HG03469 (cell line): ENCODE measurements at regions not wholly inside any gene's neighbourhood (a gene's known extent, or its start where the extent isn't known, plus 50 kb on each side); places are given as distances from the start of the nearest gene placed in this dataset.

Experiments used
- ATAC-seq: cut with Tn5 transposase; IDR thresholded peaks from one replicate; pipeline ENCODE4 v1.9.1; 2021; ENCODE audit warnings: mild to moderate bottlenecking, moderate library complexity, moderate number of reproducible peaks; ENCODE audit not compliant: unreplicated experiment

DNA sequence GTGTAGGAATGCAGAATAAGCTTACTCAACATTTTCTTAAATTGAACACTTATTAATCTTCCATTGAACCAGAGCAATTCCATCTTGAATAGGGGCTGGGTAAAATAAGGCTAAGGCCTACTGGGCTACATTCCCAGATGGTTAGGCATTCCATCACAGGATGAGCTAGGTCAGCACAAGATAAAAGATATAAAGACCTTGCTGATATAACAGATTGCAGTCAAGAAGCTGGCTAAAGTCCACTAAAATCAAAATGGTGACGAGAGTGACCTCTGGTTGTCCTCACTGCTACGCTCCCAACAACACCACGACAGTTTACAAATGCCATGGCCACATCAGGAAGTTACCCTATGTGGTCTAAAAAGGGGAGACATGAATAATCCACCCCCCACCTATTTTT is 156.1 kb downstream of the NXNL2 start:
- no peak for ATAC-seq

DNA sequence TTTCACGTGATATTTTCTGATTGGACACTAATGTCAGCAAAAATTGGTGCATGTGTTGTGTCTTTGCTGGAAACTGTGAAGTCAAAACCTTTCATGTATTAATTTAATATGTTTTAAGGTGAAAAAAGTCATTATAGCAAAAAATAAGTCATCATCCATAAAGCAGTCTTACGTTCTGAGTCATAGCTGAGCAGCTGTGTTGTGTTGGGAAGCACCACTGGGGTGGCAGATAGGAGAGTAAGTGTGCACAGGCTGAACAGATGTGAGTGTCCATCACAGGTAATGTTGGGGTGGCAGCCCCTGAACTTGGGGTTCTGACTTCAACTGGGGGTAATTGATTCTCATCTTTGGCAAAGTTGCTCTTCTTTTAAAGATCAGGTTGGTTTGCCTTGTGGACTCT is 156.8 kb downstream of the NXNL2 start:
- ATAC-seq = no peak

DNA sequence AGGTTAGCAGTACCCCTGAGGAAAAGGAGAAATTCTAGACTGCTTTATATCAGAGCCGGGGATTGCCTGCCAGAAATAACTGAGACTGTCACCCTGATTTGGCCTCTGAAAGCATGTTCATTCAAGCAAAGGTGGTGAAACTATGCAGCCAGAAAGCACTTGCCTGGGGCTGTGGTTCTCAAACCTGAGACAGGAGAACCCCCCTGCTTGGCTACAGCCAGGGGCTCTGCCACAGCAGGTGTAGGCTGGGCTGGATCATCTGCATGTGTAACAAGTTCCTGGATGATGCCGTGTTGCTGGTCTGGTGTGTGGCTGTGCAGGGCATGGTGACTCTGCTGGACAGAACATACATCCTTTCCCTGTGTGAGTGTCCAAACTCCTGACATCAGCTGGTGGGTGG is 157.8 kb downstream of the NXNL2 start:
- ATAC-seq = no peak

DNA sequence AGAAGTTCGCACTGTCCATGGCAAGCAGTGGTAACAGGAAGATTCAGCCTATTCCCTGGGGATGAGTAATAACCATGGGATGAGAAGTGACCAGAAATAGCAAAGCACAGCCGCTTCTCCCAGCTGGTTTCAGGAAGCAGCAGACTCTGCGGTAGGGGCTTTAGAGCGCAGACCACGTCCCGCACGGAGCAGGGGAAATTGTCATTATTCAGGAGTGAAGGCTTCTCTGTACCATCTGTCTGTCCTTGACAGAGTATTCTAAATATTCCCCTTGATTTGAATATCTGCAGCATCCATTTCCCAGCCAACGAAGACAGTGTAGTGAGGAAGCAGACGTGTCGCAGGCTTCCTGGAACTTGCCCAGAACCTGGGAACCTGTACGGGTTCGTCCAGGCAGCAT is 159.6 kb downstream of the NXNL2 start:
- no peak for ATAC-seq

DNA sequence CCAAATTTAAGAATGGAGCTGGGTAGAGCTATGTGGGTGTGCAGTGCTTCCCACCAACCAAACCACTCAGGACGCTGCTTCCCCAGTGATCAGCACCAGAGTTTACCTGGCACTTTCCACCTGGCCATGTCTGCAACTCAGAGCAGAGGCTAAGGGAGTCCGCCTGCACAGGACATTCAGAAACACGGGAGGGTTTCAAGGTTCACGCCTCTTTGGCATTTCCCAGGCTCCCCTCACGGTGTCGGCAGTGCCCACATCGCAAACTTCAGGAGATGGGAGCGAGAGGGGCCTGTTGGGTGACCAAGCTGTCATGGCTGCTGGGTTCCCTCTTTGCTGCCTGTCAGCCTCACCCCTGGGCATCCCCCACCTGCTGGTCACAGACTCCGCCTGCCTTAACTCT is 161.5 kb downstream of the NXNL2 start:
- ATAC-seq = no peak

DNA sequence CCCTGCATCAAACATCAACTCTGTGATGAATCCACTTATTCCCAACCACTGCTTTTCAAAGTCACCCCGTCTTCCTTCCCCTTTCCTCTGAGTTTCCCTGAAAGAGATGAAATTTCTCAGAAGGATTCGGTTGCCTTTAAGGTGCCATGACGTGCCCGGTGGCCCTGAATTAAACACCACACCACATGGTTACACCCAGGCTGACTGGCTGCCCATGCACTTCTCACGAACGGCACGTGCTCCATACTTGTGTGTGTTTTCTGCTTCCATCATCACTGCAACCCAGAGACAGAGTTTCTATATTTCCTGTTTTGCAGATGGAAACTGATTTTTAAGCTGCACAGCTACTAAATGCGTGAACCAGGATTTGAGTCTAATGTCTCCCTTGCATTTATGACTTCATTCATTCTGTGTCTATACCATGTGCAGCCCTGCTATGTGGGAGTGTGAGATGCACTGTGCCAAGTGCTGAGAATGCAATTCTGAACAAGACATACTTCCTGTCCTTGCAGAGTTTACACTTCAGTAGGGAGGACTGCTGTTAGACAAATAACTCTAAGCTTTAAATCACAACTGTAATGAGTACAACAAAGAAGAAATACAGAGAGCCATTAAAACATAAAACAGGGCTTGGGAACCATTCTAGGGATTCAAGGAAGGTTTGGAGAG is 162.9 kb downstream of the NXNL2 start:
- ATAC-seq = no peak

DNA sequence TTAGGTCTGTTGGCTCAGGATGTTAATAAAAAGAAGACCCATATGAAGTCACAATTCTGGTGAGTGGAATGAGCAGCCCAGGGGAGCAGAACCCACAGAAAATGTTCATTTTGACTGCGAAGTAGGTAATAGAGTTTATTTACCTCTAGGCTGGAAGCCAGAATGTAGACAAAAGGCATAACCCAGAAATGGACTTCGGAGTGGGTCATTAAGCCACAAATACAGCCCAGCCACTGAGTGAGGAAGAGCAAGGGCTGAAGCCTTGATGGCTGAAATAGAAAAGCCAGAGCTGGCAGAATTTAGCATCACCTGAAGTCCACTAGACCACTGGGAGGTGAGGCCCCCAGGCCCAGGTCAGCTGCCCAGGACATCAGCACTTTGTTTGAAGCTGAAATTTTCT is 168.0 kb downstream of the NXNL2 start:
- no peak for ATAC-seq

DNA sequence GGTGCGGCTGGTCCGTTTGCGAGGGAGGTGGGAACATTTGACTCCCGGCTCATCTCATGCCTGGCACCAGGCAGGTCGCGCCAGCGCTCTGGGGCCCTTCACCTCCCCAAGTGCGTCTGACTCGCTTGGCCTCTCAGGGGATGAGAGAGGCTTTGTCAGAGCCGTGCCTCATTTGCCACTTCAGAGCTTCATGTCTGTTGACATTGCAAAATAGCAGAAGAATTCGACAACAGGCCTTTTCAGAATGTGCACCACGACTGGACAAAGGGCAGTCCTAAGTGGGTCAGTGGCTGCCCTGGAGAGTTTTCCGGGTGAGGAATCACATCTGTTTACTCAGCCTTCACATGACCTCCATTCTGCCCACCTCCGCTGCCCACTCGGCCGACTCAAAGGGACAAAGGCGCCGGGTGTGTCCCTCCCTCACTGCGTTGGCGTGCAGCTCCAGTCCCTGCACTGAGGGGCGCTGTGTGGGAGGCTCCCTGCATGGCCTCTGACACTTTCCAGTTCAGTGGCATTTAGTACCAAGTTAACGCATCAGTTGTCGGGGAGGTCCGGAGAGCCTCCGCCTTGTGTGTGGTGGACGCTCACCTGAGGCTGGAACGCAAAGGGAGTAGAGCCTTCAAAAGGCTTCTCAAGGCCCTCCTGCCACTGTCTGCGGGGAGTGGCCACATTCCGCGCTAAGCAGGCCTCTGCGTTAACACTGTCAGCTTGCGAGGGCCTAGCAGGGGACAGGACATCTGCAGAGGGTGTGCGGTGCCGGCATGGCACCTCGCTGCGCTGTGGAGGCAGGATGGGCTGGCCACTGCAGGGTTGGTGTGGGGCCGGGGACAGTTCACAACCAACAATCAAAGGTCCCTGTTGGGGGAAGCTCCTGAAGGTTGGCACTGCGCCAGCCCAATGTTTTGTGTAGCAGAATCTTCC is 171.5 kb downstream of the NXNL2 start:
- no peak for ATAC-seq

DNA sequence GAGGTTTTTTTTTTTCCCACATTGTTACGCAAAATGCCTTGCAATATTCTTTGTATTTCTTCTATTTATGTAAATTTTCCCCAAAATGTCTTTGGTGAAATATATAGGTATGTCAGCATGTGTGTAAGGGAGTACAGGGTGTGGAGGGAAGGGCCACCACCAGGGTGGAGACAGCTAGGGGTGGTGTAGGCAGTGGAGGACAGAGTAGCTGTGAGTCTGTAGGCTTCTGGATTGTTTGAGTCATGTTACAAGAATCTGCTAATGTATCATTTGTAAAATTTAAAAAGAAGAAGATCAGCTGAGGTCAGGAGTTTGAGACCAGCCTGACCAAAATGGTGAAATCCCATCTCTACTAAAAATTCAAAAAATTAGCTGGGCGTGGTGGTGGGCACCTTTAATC is 175.5 kb downstream of the NXNL2 start:
- ATAC-seq = no peak

DNA sequence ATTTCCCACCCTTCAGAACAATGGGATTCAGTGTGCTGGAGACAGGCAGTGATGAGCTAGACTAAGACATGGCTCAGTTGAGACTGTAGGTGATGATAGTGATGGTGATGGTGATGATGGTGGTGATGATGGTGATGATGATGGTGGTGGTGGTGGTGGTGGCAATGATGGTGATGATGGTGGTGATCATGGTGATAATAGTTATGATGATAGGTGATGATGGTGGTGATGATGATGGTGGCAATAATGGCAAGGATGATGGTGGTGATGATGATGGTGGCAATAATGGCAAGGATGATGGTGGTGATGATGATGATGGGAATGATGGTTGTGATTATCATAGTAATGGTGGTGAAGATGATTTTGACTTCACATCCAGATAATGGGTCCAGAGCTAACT is 176.7 kb downstream of the NXNL2 start:
- no peak for ATAC-seq

DNA sequence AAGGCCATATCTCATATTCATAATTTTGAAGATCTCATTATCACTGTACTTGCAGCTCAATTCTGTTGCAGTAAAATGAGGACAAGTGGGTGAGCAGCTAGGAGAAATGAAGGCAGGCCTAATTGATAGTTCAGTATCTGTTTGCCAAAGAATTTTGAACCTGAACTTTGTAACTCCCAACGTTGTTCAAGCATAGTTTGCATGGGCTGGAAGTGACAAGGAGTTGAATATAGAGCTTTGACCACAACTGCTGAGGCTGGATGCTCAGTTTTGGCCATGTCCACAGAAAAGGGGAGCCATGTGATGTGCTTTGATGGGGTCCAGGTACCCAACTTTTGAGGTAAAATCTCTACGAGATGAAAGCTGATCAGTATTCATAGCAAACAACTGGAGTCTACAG is 177.5 kb downstream of the NXNL2 start:
- ATAC-seq = no peak

DNA sequence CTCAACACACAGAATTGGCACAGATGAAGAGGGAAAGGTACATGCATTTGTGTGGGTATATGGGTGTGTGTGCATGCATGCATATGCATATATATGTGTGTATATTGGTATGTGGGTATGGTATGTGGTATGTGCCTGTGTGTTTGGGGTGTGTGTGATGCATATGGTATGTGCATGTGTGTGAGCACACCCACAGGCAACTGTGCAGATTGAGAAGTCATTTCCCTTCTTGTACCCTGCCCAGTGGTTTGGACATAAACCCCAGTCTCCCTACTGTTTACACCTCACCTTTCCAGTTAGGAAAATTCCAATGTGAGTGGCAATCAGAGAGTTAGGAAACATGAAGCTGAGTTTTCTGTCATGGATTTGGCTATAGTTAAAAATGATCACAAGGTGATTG is 178.0 kb downstream of the NXNL2 start:
- no peak for ATAC-seq

DNA sequence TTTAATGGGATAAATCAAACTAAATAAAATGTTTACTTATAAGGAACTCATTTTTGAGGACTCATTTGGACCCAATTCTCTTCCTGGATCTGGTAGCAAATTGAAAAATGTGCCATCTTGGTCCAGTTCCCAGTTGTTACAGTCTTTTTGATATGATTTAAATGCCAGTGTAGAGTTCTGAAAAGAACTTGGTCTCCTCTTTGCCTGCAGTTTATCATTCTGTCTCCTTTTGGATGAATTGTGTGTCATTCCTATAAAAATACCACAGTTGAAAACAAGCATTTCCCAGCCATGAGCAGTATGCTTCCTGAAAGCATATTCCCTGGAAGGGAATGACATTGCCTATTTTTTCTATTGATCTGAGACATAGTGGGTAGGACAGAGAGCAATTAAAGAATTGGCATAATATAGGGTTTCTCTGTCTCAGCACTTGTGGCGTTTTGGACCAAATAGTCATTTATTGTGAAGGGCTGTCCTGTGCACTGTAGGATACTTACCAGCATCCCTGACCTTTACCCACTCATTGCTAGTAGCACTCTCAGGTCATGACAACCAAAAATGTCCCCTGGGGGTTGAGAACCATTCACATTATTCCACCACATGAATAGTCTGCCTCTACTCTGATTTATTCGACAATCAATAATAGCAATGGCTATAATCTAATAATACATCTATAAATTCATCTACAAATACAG is 181.8 kb downstream of the NXNL2 start:
- ATAC-seq = no peak

DNA sequence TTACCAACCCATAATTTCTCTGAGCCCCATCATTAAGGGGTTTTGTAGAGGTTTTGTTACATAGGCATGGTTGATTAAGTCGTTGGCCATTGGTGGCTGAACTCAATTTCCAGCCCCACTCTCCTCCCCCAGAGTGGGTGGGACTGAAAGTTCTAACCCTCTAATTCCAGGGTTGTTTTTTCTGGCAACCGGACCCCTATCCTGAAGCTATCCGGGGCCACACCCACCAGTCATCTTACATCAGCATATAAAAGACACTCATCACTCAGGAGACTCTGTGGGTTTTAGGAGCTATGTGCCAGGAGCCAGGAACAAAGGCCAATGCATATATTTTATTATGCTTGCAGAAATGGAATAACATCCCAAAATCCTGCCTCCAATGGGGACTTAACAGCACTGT is 186.0 kb downstream of the NXNL2 start:
- ATAC-seq = no peak

DNA sequence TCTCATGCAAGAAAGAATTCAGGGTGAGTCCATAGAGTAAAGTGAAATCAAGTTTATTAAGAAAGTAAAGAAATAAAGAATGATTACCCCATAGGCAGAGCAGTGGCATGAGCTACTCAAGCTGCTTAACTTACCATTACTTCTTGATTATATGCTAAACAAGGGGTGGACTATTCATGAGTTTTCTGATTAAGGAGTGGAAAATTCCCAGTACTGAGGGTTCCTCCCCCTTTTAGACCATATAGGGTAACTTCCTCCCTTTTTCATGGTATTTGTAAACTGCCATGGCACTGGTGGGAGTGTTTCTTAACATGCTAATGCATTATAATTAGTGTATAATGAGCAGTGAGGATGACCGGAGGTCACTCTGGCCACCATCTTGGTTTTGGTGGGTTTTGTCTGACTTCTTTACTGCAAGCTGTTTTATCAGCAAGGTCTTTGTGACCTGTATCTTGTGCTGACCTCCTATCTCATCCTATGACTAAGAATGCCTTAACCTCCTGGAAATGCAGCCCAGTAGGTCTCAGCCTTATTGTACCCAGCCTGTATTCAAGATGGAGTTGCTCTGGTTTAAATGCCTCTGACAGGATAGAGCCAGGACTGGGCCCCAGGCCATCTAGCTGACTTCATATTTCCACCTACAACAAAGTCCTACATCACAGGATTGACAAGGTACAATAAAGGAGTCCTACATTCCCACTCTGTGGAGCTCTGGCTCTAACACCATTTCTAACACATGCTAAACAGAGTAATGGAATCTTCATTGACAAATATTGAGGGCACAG is 186.7 kb downstream of the NXNL2 start:
- ATAC-seq = no peak

DNA sequence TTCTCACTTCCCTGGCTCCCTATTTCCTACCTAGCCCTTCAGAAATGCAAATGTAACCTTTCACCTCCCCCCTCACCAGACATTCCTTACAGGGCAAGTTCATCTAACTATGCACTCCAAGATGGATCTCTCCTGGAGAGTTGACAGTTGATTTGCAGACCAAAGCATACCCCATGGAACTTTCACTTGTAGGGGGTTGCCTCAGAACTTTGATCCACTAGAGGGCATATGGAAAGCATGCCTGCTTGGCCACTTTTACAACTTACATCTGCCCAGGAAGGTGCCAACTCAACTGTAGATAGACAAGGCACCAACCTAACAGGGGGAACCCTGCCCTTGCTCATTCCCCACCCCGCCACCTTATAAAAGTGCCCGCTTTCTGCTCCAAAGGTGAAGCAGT is 187.8 kb downstream of the NXNL2 start:
- no peak for ATAC-seq

DNA sequence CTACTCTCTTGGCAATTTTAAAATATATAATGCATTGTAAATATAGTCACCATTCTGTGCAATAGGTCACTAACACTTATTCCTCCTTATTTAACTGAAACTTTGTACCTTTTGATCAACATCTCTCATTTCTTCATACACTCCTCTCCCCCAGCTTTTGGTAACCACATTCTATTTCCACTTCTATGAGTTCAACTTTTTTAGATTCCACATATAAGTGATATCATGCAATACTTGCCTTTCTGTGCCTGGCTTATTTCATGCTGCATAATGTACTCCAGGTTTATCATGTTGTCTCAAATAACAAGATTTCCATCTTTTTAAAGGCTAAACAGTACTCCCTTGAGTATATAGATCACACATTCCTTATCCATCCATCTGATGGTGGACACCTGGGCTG is 188.8 kb downstream of the NXNL2 start:
- no peak for ATAC-seq

DNA sequence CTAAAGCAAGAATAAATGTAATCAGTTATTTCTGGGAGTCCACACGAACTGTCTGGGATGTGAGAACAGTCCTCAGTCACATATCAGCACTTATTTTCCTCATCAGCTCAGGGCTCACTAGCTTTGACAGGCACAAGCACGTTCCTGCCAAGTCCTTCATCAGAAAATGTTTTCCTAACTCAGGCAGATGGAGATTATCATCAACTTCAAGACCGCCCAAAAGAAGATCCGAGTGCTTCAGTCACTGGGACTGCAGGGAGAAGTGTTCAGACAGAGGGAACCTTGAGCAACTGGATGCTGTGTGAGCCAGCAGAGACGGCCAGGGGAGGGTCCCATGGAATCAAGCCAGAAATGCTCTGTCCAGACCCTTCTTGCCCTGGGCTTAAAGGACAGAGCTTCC is 189.4 kb downstream of the NXNL2 start:
- no peak for ATAC-seq

DNA sequence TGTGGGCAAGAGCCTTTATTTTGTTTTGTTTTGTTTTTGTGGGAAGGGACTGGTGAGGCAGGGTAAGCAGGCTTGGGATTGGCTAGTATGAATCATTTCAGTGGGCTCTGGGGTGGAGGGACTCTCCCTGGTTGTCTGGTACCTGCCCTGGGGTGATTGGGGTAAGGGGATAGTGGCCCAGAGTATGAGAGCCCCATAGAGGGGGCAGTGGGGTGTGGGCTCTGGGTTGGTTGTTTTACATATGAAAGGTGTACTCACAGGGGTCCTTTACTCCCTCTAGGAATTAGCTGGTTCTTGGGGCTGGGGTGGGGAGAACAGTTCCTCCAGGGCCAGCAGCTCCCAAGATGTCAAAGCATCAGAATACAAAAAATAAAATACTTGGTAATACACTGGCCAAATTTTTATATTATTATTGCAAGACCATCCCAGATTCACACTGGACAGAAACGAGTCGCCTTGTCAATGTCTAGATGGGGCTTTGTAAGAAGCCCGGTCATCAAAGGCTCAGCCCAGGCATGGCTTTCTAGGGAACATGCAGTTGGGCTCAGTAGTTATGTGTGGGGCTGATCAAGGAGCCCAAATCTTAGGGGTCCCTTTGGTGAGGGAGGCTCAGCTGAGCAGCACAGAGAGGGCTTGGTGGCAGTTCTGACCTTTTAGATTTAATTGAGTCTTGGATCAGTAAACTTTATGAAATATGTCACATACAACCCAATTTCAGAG is 190.5 kb downstream of the NXNL2 start:
- no peak for ATAC-seq

DNA sequence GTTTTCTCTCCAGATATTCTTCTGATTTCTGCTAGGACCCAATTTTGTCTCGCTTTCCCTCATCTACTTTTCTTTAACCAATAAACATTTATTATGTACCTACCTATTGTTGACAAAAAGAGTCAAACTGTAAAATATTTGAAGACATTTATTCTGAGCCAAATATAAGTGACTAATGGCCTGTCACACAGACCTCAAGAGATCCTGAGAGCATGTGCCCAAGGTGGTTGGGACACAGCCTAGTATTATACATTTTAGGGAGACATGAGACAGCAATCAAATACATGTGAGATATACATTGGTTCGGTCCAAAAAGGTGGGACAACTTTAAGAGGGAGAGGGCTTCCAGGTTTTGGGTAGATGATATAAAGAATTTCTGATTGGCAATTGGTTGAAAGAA is 191.8 kb downstream of the NXNL2 start:
- no peak for ATAC-seq
